ENCODE measurements at regions not wholly inside any gene's neighbourhood (a gene's known extent, or its start where the extent isn't known, plus 50 kb on each side); places are given as distances from the start of the nearest gene placed in this dataset.

- H3K9ac ChIP-seq (replicated peaks; ENCODE audit: extremely low read depth, insufficient read depth, low read length) = no peak overlapping the region
- ChIA-PET POLR2A (no interaction called here), CTCF (no interaction called here)
- dilution Hi-C loops (cut with MboI; ENCODE audit: extremely low pct_ligation_motif_present, low sequenced_read_pairs) = no loop called here
- H3K4me1 ChIP-seq (ENCODE audit: control insufficient read depth, extremely low read depth, insufficient read depth, low read length) = no peaks in the 10 kb centered on the region
- intact Hi-C loops (cut with micrococcal nuclease) = no loop called here
- H3K79me2 ChIP-seq (ENCODE audit: control insufficient read depth, insufficient read depth, low read length) = no peaks in the 10 kb centered on the region
- no peak for FAIRE-seq
- no peak overlapping the region for H2AFZ ChIP-seq (ENCODE audit: low read depth, low read length)
- H3K27me3 ChIP-seq (ENCODE audit: control insufficient read depth in 2 of 2, insufficient read depth in 2 of 2, low read length in 2 of 2) = peaks cover 4 to 9% of the 10 kb centered on the region in 2 experiments
- no peaks in the 10 kb centered on the region for H3K9me3 ChIP-seq (replicated peaks; ENCODE audit: control insufficient read depth, insufficient read depth, low read length)
- H3K36me3 ChIP-seq (ENCODE audit: control insufficient read depth in 2 of 2, extremely low read depth in 1 of 2, insufficient read depth in 2 of 2, low read length in 2 of 2) = no peaks in the 10 kb centered on the region
- H3K4me2 ChIP-seq (ENCODE audit: insufficient read depth, low read length) = no peak overlapping the region
- TF ChIP-seq MAX (IDR thresholded peaks at IDR 0.05; ENCODE audit: insufficient read depth, insufficient read length) = no peak
- TF ChIP-seq CTCF (IDR thresholded peaks at IDR 0.05; ENCODE audit: extremely low read depth in 1 of 2, insufficient read depth in 1 of 2, low read depth in 1 of 2, low read length in 2 of 2) = no peak
- TF ChIP-seq POLR2AphosphoS5 (IDR thresholded peaks at IDR 0.05; ENCODE audit: insufficient read depth, low read depth, low read length) = no peak
- TF ChIP-seq FOS (IDR thresholded peaks at IDR 0.05; ENCODE audit: borderline replicate concordance, insufficient read depth, low read length) = no peak
- TF ChIP-seq POLR2A (IDR thresholded peaks at IDR 0.05; ENCODE audit: low read depth, low read length) = no peak
- TF ChIP-seq GATA2 (IDR thresholded peaks at IDR 0.05; ENCODE audit: insufficient read depth, insufficient read length, low read depth, low read length) = no peak
- TF ChIP-seq EZH2 (IDR thresholded peaks at IDR 0.05; ENCODE audit: borderline replicate concordance, low read depth, low read length, severe bottlenecking) = no peak
- no peak for TF ChIP-seq JUN (IDR thresholded peaks at IDR 0.05; ENCODE audit: borderline replicate concordance, insufficient read depth, insufficient read length, low read depth)
- no peak for TF ChIP-seq MYC (IDR thresholded peaks at IDR 0.05; ENCODE audit: low read depth, low read length)
- BruUV-seq (replicated peaks) = no TSS peak
- no peak for DNase-seq (ENCODE audit: low read depth, low spot score)
- no peaks in the 10 kb centered on the region for H4K20me1 ChIP-seq (replicated peaks; ENCODE audit: control insufficient read depth, extremely low read depth, insufficient read depth, low read length)
- no peak overlapping the region for H3K4me3 ChIP-seq (replicated peaks in 1 of 3; ENCODE audit: insufficient read depth in 1 of 3, low read depth in 1 of 3, low read length in 3 of 3)
- no peak overlapping the region for H3K27ac ChIP-seq (ENCODE audit: insufficient read depth, low read depth, low read length)
- H3K9me1 ChIP-seq (replicated peaks; ENCODE audit: control insufficient read depth, extremely low read depth, insufficient read depth, low read length) = no peaks in the 10 kb centered on the region
These were observed 194.7 kb downstream of the EXOC5 start for GRCh38 chr14:57073986-57074385.
